Endothelial cell of umbilical vein (primary cell): ENCODE measurements at regions not wholly inside any gene's neighbourhood (a gene's known extent, or its start where the extent isn't known, plus 50 kb on each side); places are given as distances from the start of the nearest gene placed in this dataset.

Source experiments
- BruUV-seq: library from RNA; stranded (reverse); fragments of 400-500 nt; replicated peaks from 2 replicates; lab custom pipeline; 2021; lab: Mats Ljungman, UMichigan
- CTCF ChIA-PET: fragments of 300-600, 350-600 bp; sonication (Branson Sonifier 250); formaldehyde crosslinking; loops from one replicate; lab custom pipeline; 2021; ENCODE audit warnings: antibody characterized with exemption, inconsistent platforms; lab: Charles Lee
- POLR2A ChIA-PET: fragments of 300-600, 350-600 bp; sonication (Branson Sonifier 250); formaldehyde crosslinking; loops from one replicate; lab custom pipeline; 2021; ENCODE audit warnings: antibody characterized with exemption, inconsistent platforms; lab: Charles Lee
- DNase-seq: peaks from one replicate; pipeline ENCODE4 v3.0.0-alpha.2; 2011; ENCODE audit warnings: low read depth, low spot score
- FAIRE-seq: peaks from 2 replicates; lab custom pipeline; 2011; peaks lifted over from hg19 to GRCh38; lab: Jason Lieb, UNC
- H2AFZ ChIP-seq: 2 replicates; pipeline ENCODE4 v1.6.0; 2012; ENCODE audit warnings: low read depth, low read length, control low read depth, inconsistent platforms
- H3K27ac ChIP-seq: 2 replicates; pipeline ENCODE4 v1.5.1; 2011; ENCODE audit warnings: low read depth, mild to moderate bottlenecking, control low read depth, low read length, moderate library complexity; ENCODE audit not compliant: insufficient read depth
- H3K27me3 ChIP-seq, 2 experiments: 2 replicates each; pipeline versions ENCODE4 v1.6.0 to v1.6.1; 2011; ENCODE audit warnings: low read length in 2 of 2, mixed read lengths in 1 of 2; ENCODE audit not compliant: control insufficient read depth in 2 of 2, insufficient read depth in 2 of 2
- H3K36me3 ChIP-seq, 2 experiments: 2 replicates in 1 of 2; 3 replicates in 1 of 2; pipeline ENCODE4 v1.5.1; 2011; ENCODE audit warnings: low read length in 2 of 2, mild to moderate bottlenecking in 1 of 2, moderate library complexity in 1 of 2; ENCODE audit not compliant: control insufficient read depth in 2 of 2, insufficient read depth in 2 of 2; ENCODE audit errors: extremely low read depth in 1 of 2
- H3K4me1 ChIP-seq: 3 replicates; pipeline ENCODE4 v1.5.1; 2011; ENCODE audit warnings: mild to moderate bottlenecking, low read length; ENCODE audit not compliant: control insufficient read depth, insufficient read depth; ENCODE audit errors: extremely low read depth
- H3K4me2 ChIP-seq: 2 replicates; pipeline ENCODE4 v1.6.1; 2011; ENCODE audit warnings: low read length, control low read depth, mixed read lengths; ENCODE audit not compliant: insufficient read depth
- H3K4me3 ChIP-seq, 3 experiments: fragments of 200-600 bp in 1 of 3; sonication (generic), shearing (Covaris generic) in 1 of 3; replicated peaks in 1 of 3; 2 replicates each; pipeline ENCODE4 v1.5.1; 2011 to 2016; ENCODE audit warnings: control low read depth in 3 of 3, low read length in 3 of 3, mild to moderate bottlenecking in 2 of 3, inconsistent platforms in 1 of 3, low read depth in 1 of 3, moderate library complexity in 1 of 3; ENCODE audit not compliant: insufficient read depth in 1 of 3
- H3K79me2 ChIP-seq: 2 replicates; pipeline ENCODE4 v1.6.0; 2012; ENCODE audit warnings: low read length, inconsistent platforms; ENCODE audit not compliant: control insufficient read depth, insufficient read depth
- H3K9ac ChIP-seq: replicated peaks from 2 replicates; pipeline ENCODE3; 2011; ENCODE audit warnings: low read length, control low read depth; ENCODE audit not compliant: insufficient read depth; ENCODE audit errors: extremely low read depth
- H3K9me1 ChIP-seq: replicated peaks from 3 replicates; pipeline ENCODE4 v1.6.0; 2011; ENCODE audit warnings: mild to moderate bottlenecking, low read length; ENCODE audit not compliant: control insufficient read depth, insufficient read depth; ENCODE audit errors: extremely low read depth
- H3K9me3 ChIP-seq: replicated peaks from 2 replicates; pipeline ENCODE4 v1.5.1; 2012; ENCODE audit warnings: low read length, inconsistent platforms; ENCODE audit not compliant: control insufficient read depth, insufficient read depth
- H4K20me1 ChIP-seq: replicated peaks from 2 replicates; pipeline ENCODE3; 2011; ENCODE audit warnings: mild to moderate bottlenecking, low read length; ENCODE audit not compliant: control insufficient read depth, insufficient read depth; ENCODE audit errors: extremely low read depth
- EZH2 ChIP-seq: IDR thresholded peaks from 2 replicates; pipeline ENCODE4 v1.6.1; 2012; ENCODE audit warnings: borderline replicate concordance, low read depth, mild to moderate bottlenecking, moderate library complexity, low read length, inconsistent platforms; ENCODE audit not compliant: severe bottlenecking
- FOS ChIP-seq: IDR thresholded peaks from 2 replicates; pipeline ENCODE4 v1.6.1; 2011; ENCODE audit warnings: mild to moderate bottlenecking, low read length, moderate library complexity, borderline replicate concordance; ENCODE audit not compliant: insufficient read depth
- GATA2 ChIP-seq: IDR thresholded peaks from 2 replicates; pipeline ENCODE4 v1.7.0; 2011; ENCODE audit warnings: low read depth, mild to moderate bottlenecking, moderate library complexity, mixed read lengths, low read length; ENCODE audit not compliant: insufficient read length, insufficient read depth
- JUN ChIP-seq: IDR thresholded peaks from 2 replicates; pipeline ENCODE4 v1.6.1; 2011; ENCODE audit warnings: borderline replicate concordance, low read depth; ENCODE audit not compliant: insufficient read length, insufficient read depth
- MYC ChIP-seq: IDR thresholded peaks from one replicate; pipeline ENCODE4 v1.6.1; 2011; ENCODE audit warnings: mild to moderate bottlenecking, low read depth, low read length
- POLR2A ChIP-seq: IDR thresholded peaks from 2 replicates; pipeline ENCODE4 v1.6.1; 2012; ENCODE audit warnings: low read depth, mild to moderate bottlenecking, control low read depth, low read length
- POLR2AphosphoS5 ChIP-seq: IDR thresholded peaks from 2 replicates; pipeline ENCODE4 v1.6.1; 2012; ENCODE audit warnings: low read depth, mild to moderate bottlenecking, control low read depth, low read length, moderate library complexity; ENCODE audit not compliant: insufficient read depth
- dilution Hi-C: fragments of 300-500 bp; cut with MboI; formaldehyde crosslinking; loops from one replicate; pipeline ENCODE4 v1.15.0; 2019; ENCODE audit warnings: low sequenced_read_pairs; ENCODE audit not compliant: extremely low pct_ligation_motif_present
- intact Hi-C: fragments of 100-400 bp; cut with micrococcal nuclease; formaldehyde crosslinking; loops from one replicate; pipeline ENCODE4 v1.10.0; 2022
- TF ChIP-seq, protein P1 (sequence below), 2 donors: IDR thresholded peaks; 1 replicate in 1 of 2; 2 replicates in 1 of 2; pipeline ENCODE4 v1.5.1; 2011; ENCODE audit warnings: low read length in 2 of 2, mild to moderate bottlenecking in 2 of 2, moderate library complexity in 2 of 2, control low read depth in 1 of 2, inconsistent platforms in 1 of 2, low read depth in 1 of 2; ENCODE audit not compliant: insufficient read depth in 1 of 2; ENCODE audit errors: extremely low read depth in 1 of 2
- TF ChIP-seq, protein P2 (sequence below): IDR thresholded peaks from 2 replicates; pipeline ENCODE4 v1.6.1; 2011; ENCODE audit not compliant: insufficient read depth, insufficient read length

DNA sequence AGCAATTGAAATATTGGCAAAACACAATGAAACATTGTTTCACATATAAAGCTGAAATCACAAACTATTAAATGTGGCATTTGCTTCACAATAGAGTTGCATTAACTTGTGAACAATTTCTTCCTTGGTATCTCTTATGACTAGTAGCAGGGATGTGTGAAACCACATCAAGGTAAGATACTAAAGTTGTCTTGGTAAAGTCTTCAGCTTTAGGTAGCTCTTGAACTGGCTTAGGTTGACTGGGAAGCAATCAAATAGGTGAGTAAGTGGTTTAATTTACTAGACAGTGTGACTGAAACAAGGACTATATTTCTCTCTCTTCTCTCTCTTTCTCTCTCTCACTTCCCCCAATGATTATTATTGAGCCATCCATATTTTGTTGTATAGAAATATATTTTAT, 141.5 kb upstream of the KCNK2 start:
- Histone ChIP-seq H2AFZ (no peak overlapping the region), H3K4me3 (no peak overlapping the region), H4K20me1 (no peaks in the 10 kb centered on the region), H3K79me2 (no peaks in the 10 kb centered on the region), H3K27me3 (no peaks in the 10 kb centered on the region), H3K4me1 (peaks cover 4% of the 10 kb centered on the region), H3K9me1 (no peaks in the 10 kb centered on the region), H3K27ac (no peak overlapping the region), H3K4me2 (no peak overlapping the region), H3K9me3 (no peaks in the 10 kb centered on the region), H3K9ac (no peak overlapping the region), H3K36me3 (no peaks in the 10 kb centered on the region)
- no TSS peak for BruUV-seq
- TF ChIP-seq, protein P1, sequence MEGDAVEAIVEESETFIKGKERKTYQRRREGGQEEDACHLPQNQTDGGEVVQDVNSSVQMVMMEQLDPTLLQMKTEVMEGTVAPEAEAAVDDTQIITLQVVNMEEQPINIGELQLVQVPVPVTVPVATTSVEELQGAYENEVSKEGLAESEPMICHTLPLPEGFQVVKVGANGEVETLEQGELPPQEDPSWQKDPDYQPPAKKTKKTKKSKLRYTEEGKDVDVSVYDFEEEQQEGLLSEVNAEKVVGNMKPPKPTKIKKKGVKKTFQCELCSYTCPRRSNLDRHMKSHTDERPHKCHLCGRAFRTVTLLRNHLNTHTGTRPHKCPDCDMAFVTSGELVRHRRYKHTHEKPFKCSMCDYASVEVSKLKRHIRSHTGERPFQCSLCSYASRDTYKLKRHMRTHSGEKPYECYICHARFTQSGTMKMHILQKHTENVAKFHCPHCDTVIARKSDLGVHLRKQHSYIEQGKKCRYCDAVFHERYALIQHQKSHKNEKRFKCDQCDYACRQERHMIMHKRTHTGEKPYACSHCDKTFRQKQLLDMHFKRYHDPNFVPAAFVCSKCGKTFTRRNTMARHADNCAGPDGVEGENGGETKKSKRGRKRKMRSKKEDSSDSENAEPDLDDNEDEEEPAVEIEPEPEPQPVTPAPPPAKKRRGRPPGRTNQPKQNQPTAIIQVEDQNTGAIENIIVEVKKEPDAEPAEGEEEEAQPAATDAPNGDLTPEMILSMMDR (IDR thresholded peaks at IDR 0.05; ENCODE audit: extremely low read depth in 1 of 2, insufficient read depth in 1 of 2, low read depth in 1 of 2, low read length in 2 of 2) = no peak
- TF ChIP-seq, protein P2, sequence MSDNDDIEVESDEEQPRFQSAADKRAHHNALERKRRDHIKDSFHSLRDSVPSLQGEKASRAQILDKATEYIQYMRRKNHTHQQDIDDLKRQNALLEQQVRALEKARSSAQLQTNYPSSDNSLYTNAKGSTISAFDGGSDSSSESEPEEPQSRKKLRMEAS = no peak
- no peak for TF ChIP-seq MYC
- no peak for TF ChIP-seq POLR2AphosphoS5
- no peak for TF ChIP-seq EZH2
- no peak for TF ChIP-seq POLR2A
- TF ChIP-seq JUN = no peak
- no peak for TF ChIP-seq GATA2
- no peak for TF ChIP-seq FOS
- intact Hi-C loops = no loop called here
- DNase-seq (no peak), FAIRE-seq (no peak)
- dilution Hi-C loops = no loop called here
- CTCF ChIA-PET = no interaction called here
- POLR2A ChIA-PET = no interaction called here
